Peyer's patch (tissue), 4 donors: ENCODE measurements at regions not wholly inside any gene's neighbourhood (a gene's known extent, or its start where the extent isn't known, plus 50 kb on each side); places are given as distances from the start of the nearest gene placed in this dataset.

ENCODE experiments used
- POLR2A ChIP-seq, 2 donors: fragments of 450-650 bp; IDR thresholded peaks; one replicate each; pipeline ENCODE4 v1.5.1; 2017; ENCODE audit warnings: antibody characterized with exemption in 2 of 2, mild to moderate bottlenecking in 2 of 2, moderate library complexity in 2 of 2
- TF ChIP-seq, protein P1 (sequence below), 6 experiments: fragments of 450-650 bp in 4 of 6; fragments of 200-600 bp in 2 of 6; sonication (generic) in 1 of 6; IDR thresholded peaks; one replicate each; pipeline ENCODE4 v1.5.1; 2017 to 2019; ENCODE audit warnings: antibody characterized with exemption in 6 of 6, mild to moderate bottlenecking in 3 of 6, moderate library complexity in 1 of 6

DNA sequence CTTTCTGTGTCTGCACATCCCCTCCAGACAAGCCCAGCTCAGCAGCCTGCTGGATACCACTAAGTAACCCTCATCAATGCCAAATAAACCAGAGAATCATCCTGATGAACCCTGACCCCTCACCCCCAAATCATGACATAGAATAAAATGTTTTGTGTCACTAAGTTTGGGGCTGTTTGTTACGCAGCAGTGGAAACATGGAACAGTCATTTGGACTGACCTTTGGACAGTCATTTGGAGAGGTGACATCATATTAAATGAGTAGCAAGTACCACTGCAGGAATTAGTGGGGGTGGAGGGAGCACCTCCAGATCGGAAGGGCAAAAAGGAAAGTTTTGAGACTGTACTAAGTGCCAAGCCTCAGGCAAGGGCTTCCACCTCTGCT is 55.6 kb upstream of the MSX1 start:
- TF ChIP-seq POLR2A (IDR thresholded peaks at IDR 0.05), result no peak
- TF ChIP-seq, protein P1, sequence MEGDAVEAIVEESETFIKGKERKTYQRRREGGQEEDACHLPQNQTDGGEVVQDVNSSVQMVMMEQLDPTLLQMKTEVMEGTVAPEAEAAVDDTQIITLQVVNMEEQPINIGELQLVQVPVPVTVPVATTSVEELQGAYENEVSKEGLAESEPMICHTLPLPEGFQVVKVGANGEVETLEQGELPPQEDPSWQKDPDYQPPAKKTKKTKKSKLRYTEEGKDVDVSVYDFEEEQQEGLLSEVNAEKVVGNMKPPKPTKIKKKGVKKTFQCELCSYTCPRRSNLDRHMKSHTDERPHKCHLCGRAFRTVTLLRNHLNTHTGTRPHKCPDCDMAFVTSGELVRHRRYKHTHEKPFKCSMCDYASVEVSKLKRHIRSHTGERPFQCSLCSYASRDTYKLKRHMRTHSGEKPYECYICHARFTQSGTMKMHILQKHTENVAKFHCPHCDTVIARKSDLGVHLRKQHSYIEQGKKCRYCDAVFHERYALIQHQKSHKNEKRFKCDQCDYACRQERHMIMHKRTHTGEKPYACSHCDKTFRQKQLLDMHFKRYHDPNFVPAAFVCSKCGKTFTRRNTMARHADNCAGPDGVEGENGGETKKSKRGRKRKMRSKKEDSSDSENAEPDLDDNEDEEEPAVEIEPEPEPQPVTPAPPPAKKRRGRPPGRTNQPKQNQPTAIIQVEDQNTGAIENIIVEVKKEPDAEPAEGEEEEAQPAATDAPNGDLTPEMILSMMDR (IDR thresholded peaks at IDR 0.05), result no peak
